NCI-H128 (cell line): ENCODE measurements at regions not wholly inside any gene's neighbourhood (a gene's known extent, or its start where the extent isn't known, plus 50 kb on each side); places are given as distances from the start of the nearest gene placed in this dataset.
"Not testable (repeated sequence)": the region's sequence is repeated elsewhere in the genome, so short reads cannot be mapped to it uniquely, and the experiment has no call there.

ENCODE experiments used
- DNase-seq: peaks from one replicate; lab custom pipeline; 2025; ENCODE audit not compliant: unreplicated experiment; lab: John Stamatoyannopoulos, UW

DNA sequence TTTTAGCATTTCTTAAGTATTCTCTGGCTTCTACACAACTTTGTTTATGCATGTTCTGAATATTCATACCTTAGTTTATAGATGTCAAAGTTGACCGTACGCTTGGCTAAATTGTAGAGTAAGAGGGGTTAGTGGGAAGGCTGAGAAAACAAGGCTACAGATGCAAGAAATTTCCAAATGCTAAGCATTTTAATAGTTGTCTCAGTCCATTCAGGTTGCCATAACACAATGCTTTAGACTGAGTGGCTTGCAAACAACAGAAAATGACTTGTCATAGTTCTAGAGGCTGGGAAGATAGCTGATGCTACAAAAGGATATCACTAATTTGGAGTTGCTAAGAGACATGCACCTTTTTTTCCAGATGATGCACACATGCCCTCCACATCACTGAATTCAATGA lies 53.0 kb upstream of the C1QTNF3 start:
- not testable (repeated sequence) for DNase-seq

- not testable (repeated sequence) for DNase-seq
These were observed 56.9 kb upstream of the C1QTNF3 start for GRCh38 chr5:34099891-34100290.

- not testable (repeated sequence) for DNase-seq
These were observed 58.6 kb upstream of the C1QTNF3 start for GRCh38 chr5:34101567-34101966.

GRCh38 chr5:34108897-34109296 lies 65.9 kb upstream of the C1QTNF3 start:
- not testable (repeated sequence) for DNase-seq

- DNase-seq, result not testable (repeated sequence)
These were observed 81.3 kb upstream of the C1QTNF3 start for GRCh38 chr5:34124280-34124679.

- DNase-seq, result not testable (repeated sequence)
These were observed 82.3 kb upstream of the C1QTNF3 start for GRCh38 chr5:34125354-34125753.

DNA sequence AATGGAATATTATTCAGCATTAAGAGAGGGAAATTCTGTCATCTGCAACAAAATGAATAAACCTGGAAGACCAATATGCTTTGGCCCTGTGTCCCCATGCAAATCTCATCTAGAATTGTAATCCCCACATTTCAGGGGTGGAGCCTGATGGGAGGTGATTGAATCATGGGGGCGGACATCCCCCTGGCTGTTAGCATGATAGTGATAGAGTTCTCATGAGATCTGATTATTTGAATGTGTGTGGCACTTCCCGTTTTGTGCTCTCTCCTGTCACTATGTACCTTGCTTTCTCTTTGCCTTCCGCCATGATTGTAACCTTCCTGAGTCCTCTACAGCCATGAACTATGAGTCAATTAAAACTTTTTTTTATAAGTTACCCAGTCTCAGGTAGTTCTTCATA lies 83.7 kb upstream of the C1QTNF3 start:
- not testable (repeated sequence) for DNase-seq

DNA sequence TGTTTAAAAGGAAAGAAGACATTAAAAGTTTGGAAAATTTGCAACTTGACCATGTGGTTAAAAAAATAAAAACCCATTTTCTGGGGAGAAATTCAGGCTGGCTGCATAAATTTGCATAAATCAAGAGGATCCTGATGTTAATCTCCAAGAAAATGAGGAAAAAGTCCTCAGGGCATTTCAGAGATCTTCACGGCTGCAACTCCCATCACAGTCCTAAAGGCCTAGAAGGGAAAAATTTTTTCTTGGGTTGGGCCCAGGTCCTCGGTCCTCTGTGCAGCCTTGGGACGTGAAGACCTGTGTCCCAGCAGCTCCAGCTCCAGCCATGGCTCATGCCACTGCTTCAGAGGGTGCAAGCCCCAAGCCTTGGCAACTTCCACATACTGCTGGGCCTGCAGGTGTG lies 84.8 kb upstream of the C1QTNF3 start:
- DNase-seq, result not testable (repeated sequence)

GRCh38 chr5:34128890-34129289 lies 85.9 kb upstream of the C1QTNF3 start:
- not testable (repeated sequence) for DNase-seq

DNA sequence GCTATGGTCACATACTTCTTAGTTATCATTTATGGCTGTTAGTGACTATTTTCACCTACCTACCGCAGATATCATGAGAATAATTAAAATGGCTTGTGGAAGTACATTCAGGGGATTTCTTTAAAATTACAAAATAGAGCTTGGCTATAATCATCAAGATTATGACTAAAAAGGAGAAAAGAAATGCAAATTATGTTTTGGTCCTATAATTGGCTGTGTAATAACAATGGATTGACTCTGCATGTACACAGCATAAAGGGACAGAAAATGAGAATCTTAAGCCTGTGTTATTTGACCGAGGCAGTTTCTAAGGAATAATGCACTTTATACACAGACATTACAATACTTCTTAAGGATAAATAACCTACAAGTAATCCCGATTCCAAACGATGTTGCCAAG lies 112.0 kb upstream of the C1QTNF3 start:
- DNase-seq, result not testable (repeated sequence)

GRCh38 chr5:34156703-34157414 lies 113.8 kb upstream of the C1QTNF3 start:
- not testable (repeated sequence) for DNase-seq

GRCh38 chr5:34160904-34161303 lies 117.9 kb upstream of the C1QTNF3 start:
- DNase-seq, result not testable (repeated sequence)

DNA sequence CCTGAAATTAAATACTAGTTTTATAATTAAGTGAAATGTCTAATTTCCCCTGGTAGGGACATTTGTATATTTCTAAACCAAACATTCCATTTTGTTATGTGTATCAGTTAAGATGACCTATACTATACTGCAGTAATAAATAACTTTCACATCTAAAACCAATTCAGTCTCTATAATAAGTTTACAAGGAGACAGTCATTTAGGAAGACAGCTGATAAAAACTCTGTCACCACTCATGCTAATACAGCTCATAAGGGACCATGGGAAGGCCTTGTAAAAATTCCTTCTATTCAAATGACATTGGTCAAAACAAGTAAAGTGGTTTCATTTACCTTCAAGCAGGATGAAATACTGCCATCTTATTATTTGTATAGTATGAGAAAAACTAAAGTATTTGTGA lies 128.4 kb upstream of the C1QTNF3 start:
- not testable (repeated sequence) for DNase-seq

DNA sequence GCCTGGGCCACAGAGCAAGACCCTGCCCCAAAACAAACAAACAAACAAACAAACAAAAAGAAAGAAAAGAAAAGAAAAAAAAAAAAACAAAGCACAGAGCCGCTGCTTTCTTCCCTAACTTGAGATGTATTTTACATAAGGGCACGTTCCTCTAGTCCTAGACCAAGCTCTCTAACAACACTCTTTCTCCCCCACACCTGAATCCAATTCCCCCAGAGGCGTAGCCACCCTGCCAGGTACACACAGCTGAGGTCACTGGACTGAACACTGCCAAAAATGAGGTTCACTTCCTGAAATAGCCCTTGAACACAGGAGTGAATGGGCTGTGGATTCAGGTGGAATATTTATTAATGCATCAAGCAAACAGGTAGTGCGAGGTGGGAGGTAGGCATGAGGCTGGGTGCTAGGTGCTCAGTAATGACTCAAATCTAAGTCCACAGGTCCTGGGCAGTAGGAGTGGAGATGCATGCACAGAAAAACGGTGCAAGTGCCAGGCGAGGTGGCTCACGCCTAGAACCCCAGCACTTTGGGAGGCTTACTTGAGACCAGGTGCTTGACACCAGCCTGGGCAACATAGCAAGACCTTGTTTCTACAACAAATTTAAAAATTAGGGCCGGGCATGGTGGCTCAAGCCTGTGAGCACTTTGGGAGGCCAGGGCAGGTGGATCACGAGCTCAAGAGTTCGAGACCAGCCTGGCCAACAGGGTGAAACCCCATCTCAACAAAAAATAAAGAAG lies 136.6 kb upstream of the C1QTNF3 start:
- DNase-seq, result not testable (repeated sequence)

GRCh38 chr5:34180225-34180624 lies 137.2 kb upstream of the C1QTNF3 start:
- not testable (repeated sequence) for DNase-seq

- DNase-seq, result not testable (repeated sequence)
These were observed 138.1 kb upstream of the C1QTNF3 start for GRCh38 chr5:34180940-34181614.

DNA sequence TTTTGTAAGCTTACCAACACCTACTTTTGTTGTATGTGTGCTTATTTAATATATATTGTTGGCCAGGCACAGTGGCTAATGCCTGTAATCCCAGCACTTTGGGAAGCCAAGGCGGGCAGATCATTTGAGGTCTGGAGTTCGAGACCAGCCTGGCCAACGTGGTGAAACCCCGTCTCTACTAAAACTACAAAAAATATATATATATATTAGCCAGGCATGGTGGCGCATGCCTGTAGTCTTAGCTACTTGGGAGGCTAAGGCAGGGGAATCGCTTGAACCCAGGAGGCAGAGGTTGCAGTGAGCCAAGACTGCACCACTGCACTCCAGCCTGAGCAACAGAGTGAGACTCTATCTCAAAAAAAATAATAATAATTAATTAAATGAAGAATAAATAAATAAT lies 142.0 kb upstream of the C1QTNF3 start:
- not testable (repeated sequence) for DNase-seq

GRCh38 chr5:34185572-34185971 lies 142.6 kb upstream of the C1QTNF3 start:
- not testable (repeated sequence) for DNase-seq

- not testable (repeated sequence) for DNase-seq
These were observed 143.1 kb upstream of the C1QTNF3 start for GRCh38 chr5:34186108-34186507.

GRCh38 chr5:34186865-34187264 lies 143.9 kb upstream of the C1QTNF3 start:
- DNase-seq, result not testable (repeated sequence)

- not testable (repeated sequence) for DNase-seq
These were observed 144.4 kb upstream of the C1QTNF3 start for GRCh38 chr5:34187441-34187840.
